ENCODE measurements at regions not wholly inside any gene's neighbourhood (a gene's known extent, or its start where the extent isn't known, plus 50 kb on each side); places are given as distances from the start of the nearest gene placed in this dataset.

- no peak for TF ChIP-seq HNF4G (IDR thresholded peaks at IDR 0.05)
- no peak for TF ChIP-seq YY1 (IDR thresholded peaks at IDR 0.05)
- no peak for TF ChIP-seq GABPA (IDR thresholded peaks at IDR 0.05 in 1 of 2, conservative IDR thresholded peaks at IDR 0.05 in 1 of 2)
- no peak for TF ChIP-seq ATF3 (IDR thresholded peaks at IDR 0.05)
- TF ChIP-seq HNF4A (conservative IDR thresholded peaks at IDR 0.05): no peak
- no peak for TF ChIP-seq RAD21 (IDR thresholded peaks at IDR 0.05)
- TF ChIP-seq SP1 (IDR thresholded peaks at IDR 0.05): no peak
- TF ChIP-seq TAF1 (conservative IDR thresholded peaks at IDR 0.05): no peak
- TF ChIP-seq EGR1 (IDR thresholded peaks at IDR 0.05; ENCODE audit: low read depth in 2 of 2): no peak
- TF ChIP-seq REST (IDR thresholded peaks at IDR 0.05): no peak
- no peak for TF ChIP-seq FOXA2 (IDR thresholded peaks at IDR 0.05)
- no peak for TF ChIP-seq FOXA1 (IDR thresholded peaks at IDR 0.05)
- no peak for TF ChIP-seq RXRA (IDR thresholded peaks at IDR 0.05)
- no peak for TF ChIP-seq CTCF (IDR thresholded peaks at IDR 0.05; ENCODE audit: low read depth, low read length, missing input control)
- TF ChIP-seq NR2F2 (IDR thresholded peaks at IDR 0.05): no peak
- no peak for TF ChIP-seq MAX (IDR thresholded peaks at IDR 0.05)
- TF ChIP-seq JUND (IDR thresholded peaks at IDR 0.05): no peak
- TF ChIP-seq ZBTB33 (IDR thresholded peaks at IDR 0.05): no peak
- Histone ChIP-seq H3K9ac (ENCODE audit: low read depth in 1 of 2, low read length in 2 of 2) (no peak overlapping the region), H3K27ac (ENCODE audit: low read depth in 1 of 2, low read length in 2 of 2) (no peak overlapping the region), H3K4me1 (ENCODE audit: control insufficient read depth in 4 of 4, insufficient read depth in 4 of 4, low read length in 3 of 4) (no peaks in the 10 kb centered on the region), H3K36me3 (ENCODE audit: control insufficient read depth in 4 of 4, insufficient read depth in 3 of 4, low read depth in 1 of 4, low read length in 3 of 4) (no peaks in the 10 kb centered on the region), H3K9me3 (ENCODE audit: control insufficient read depth in 4 of 4, low read length in 3 of 4) (no peaks in the 10 kb centered on the region), H3K27me3 (ENCODE audit: control insufficient read depth in 4 of 4, insufficient read depth in 4 of 4, low read length in 3 of 4) (no peaks in the 10 kb centered on the region), H3K4me3 (ENCODE audit: low read depth in 1 of 3, low read length in 3 of 3) (no peak overlapping the region)
- no peak for DNase-seq (ENCODE audit: low spot score)
- WGBS: 93% methylated on average over 1 of the region's 1 CpG
Measured at GRCh38 chr3:189410522-189410921, 220.7 kb upstream of the TP63 start.

All from liver (tissue), 8 donors.